AG04450 (cell line): ENCODE measurements at regions not wholly inside any gene's neighbourhood (a gene's known extent, or its start where the extent isn't known, plus 50 kb on each side); places are given as distances from the start of the nearest gene placed in this dataset.

ENCODE experiments used
- CTCF ChIA-PET: fragments of 300-600, 350-600 bp; formaldehyde crosslinking; extraction: SDS; loops from one replicate; lab custom pipeline; 2022; ENCODE audit warnings: antibody characterized with exemption, inconsistent platforms; lab: Charles Lee
- POLR2A ChIA-PET: fragments of 350-600 bp; formaldehyde crosslinking; extraction: SDS; loops from one replicate; lab custom pipeline; 2021; ENCODE audit warnings: antibody characterized with exemption, inconsistent platforms; lab: Yijun Ruan, JAX
- DNase-seq: peaks from one replicate; pipeline ENCODE4 v3.0.0-alpha.2; 2011; ENCODE audit warnings: low read depth, low spot score
- H3K27ac ChIP-seq: one replicate; pipeline ENCODE4 v1.5.1; 2012; ENCODE audit warnings: low read depth, low read length, control low read depth
- H3K27me3 ChIP-seq: one replicate; pipeline ENCODE4 v1.6.0; 2012; ENCODE audit warnings: low read length; ENCODE audit not compliant: control insufficient read depth, insufficient read depth
- H3K4me3 ChIP-seq: 2 replicates; pipeline ENCODE4 v1.5.1; 2011; ENCODE audit warnings: mild to moderate bottlenecking, low read depth, low read length, control low read depth
- H3K9me3 ChIP-seq: 2 replicates; pipeline ENCODE4 v1.5.1; 2012; ENCODE audit warnings: low read length; ENCODE audit not compliant: control insufficient read depth, insufficient read depth
- TF ChIP-seq, protein P1 (sequence below): IDR thresholded peaks from 2 replicates; pipeline ENCODE4 v1.5.1; 2011; ENCODE audit warnings: low read depth, low read length, control low read depth, inconsistent platforms

DNA sequence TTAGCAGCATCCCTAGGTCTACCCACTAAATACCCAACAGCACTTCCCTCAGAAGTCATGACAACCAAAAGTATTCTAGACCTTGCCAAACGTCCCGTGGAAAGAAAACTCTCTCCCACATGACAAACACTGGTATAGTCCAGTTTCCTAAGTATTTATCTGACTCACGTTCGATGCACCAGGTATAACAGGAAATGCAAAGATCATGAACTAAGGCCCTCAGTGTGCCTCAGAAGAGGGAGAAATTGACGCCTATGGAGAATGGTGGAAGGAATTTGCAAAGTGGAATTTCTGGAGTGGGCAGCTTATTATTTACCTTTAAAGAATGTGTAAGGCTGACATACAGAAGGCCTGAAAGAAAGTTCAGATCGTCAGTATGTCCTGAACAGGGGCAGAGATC, 523.6 kb upstream of the DAB1 start:
- no peaks in the 10 kb centered on the region for H3K27me3 ChIP-seq
- H3K4me3 ChIP-seq: no peak overlapping the region
- ChIA-PET CTCF (no interaction called here), POLR2A (no interaction called here)
- TF ChIP-seq, protein P1, sequence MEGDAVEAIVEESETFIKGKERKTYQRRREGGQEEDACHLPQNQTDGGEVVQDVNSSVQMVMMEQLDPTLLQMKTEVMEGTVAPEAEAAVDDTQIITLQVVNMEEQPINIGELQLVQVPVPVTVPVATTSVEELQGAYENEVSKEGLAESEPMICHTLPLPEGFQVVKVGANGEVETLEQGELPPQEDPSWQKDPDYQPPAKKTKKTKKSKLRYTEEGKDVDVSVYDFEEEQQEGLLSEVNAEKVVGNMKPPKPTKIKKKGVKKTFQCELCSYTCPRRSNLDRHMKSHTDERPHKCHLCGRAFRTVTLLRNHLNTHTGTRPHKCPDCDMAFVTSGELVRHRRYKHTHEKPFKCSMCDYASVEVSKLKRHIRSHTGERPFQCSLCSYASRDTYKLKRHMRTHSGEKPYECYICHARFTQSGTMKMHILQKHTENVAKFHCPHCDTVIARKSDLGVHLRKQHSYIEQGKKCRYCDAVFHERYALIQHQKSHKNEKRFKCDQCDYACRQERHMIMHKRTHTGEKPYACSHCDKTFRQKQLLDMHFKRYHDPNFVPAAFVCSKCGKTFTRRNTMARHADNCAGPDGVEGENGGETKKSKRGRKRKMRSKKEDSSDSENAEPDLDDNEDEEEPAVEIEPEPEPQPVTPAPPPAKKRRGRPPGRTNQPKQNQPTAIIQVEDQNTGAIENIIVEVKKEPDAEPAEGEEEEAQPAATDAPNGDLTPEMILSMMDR: no peak
- no peak overlapping the region for H3K27ac ChIP-seq
- no peaks in the 10 kb centered on the region for H3K9me3 ChIP-seq
- no peak for DNase-seq

DNA sequence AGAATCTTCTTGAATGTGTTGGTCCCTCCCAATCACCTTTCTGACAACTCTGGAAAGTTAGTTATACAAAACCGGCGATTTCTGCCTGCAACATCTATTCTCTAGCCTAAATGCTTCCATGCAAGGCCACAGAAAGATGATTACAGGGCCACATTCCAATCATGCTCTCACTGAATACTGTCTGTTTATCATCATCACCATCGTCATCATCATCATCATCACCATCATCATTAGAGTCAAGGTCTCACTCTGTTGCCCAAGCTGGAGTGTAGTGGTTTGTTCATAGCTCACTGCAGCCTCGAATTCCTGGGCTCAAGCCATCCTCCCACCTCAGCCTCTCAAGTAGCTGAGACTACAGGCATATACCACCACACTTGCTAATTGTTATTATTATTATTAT, 521.2 kb upstream of the DAB1 start:
- POLR2A ChIA-PET: no interaction called here
- TF ChIP-seq, protein P1: no peak

GRCh38 chr1:57943365-57943764, 519.5 kb upstream of the DAB1 start:
- Histone ChIP-seq H3K27ac (no peak overlapping the region), H3K27me3 (no peaks in the 10 kb centered on the region), H3K9me3 (no peaks in the 10 kb centered on the region), H3K4me3 (no peak overlapping the region)
- ChIA-PET POLR2A (no interaction called here), CTCF (no interaction called here)
- no peak for DNase-seq
- TF ChIP-seq, protein P1: no peak

More for the DNA sequence above, 521.2 kb upstream of the DAB1 start:
- Histone ChIP-seq H3K4me3 (no peak overlapping the region), H3K27ac (no peak overlapping the region), H3K9me3 (no peaks in the 10 kb centered on the region), H3K27me3 (no peaks in the 10 kb centered on the region)
- DNase-seq: no peak
- CTCF ChIA-PET: no interaction called here

GRCh38 chr1:57934745-57935144, 510.9 kb upstream of the DAB1 start:
- CTCF ChIA-PET: no interaction called here
- H3K9me3 ChIP-seq: no peaks in the 10 kb centered on the region
- no peak for DNase-seq
- TF ChIP-seq, protein P1: no peak
- H3K27ac ChIP-seq: no peak overlapping the region
- H3K27me3 ChIP-seq: no peaks in the 10 kb centered on the region
- no peak overlapping the region for H3K4me3 ChIP-seq
- POLR2A ChIA-PET: no interaction called here

DNA sequence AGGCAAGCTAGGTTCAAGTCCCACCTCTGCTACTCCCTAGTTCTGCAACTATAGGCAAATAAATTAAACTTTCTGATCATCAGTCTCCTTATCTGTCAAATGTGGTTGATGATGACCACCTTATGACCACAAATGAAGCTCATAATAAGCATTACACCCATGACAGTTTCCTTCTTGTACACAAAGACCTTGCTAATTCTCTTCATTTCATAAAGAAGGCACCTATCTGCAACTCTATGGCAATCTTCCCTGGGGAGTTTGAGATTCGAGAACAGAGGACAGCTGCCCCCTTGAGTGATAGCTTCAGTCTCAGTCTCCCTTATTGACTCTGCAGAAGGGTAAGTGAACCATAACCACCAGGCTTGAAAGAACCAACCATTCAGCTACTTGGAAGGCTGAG, 503.1 kb upstream of the DAB1 start:
- TF ChIP-seq, protein P1: no peak
- ChIA-PET CTCF (no interaction called here), POLR2A (no interaction called here)
- no peak overlapping the region for H3K4me3 ChIP-seq
- no peak overlapping the region for H3K27ac ChIP-seq
- H3K9me3 ChIP-seq: no peaks in the 10 kb centered on the region
- no peak for DNase-seq
- no peaks in the 10 kb centered on the region for H3K27me3 ChIP-seq
